ENCODE measurements at regions not wholly inside any gene's neighbourhood (a gene's known extent, or its start where the extent isn't known, plus 50 kb on each side); places are given as distances from the start of the nearest gene placed in this dataset.

DNA sequence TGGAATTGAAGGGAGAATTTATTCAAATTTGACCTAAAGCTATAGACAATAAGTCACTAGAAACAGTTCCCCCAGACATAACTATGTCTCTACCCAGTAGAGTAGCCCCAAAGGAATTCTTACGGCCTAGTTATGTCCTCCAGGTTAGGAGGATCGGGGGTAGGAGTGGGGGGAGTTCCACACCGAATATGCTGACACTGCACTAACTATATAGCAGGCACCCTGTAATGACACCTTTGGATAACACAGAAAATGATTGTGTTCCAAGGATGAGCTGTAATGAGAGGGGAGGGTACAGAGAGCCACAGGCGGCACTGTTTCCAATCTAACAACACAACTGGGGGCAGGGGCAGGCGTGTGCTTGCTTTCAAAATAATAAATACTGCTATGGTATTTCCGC, 376.2 kb upstream of the RORA start:
- DNase-seq (ENCODE audit: insufficient read length, low spot score) = no peak
- no peak for FAIRE-seq
- TF ChIP-seq, protein P1, sequence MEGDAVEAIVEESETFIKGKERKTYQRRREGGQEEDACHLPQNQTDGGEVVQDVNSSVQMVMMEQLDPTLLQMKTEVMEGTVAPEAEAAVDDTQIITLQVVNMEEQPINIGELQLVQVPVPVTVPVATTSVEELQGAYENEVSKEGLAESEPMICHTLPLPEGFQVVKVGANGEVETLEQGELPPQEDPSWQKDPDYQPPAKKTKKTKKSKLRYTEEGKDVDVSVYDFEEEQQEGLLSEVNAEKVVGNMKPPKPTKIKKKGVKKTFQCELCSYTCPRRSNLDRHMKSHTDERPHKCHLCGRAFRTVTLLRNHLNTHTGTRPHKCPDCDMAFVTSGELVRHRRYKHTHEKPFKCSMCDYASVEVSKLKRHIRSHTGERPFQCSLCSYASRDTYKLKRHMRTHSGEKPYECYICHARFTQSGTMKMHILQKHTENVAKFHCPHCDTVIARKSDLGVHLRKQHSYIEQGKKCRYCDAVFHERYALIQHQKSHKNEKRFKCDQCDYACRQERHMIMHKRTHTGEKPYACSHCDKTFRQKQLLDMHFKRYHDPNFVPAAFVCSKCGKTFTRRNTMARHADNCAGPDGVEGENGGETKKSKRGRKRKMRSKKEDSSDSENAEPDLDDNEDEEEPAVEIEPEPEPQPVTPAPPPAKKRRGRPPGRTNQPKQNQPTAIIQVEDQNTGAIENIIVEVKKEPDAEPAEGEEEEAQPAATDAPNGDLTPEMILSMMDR (IDR thresholded peaks at IDR 0.05; ENCODE audit: insufficient read depth, missing control alignments) = no peak

DNA sequence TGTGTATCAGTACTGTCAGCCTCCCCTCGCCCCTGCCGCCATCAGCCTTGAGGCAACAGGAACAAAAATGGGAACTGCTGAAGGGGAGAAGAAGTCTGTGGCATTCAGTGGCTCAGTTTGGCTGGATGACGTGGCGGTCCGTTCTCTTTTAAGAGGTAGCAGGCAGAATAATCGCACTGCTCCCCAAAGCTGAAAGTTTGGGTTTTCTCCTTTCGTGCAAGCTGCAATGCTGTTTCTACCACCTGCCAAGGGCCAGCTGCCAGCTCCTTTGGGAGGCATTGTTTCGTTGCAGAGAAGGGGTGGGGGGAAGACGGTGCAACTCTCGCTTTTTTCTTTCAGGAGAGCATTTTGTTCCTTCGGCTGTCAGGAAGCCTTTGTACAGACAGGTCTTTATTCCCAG, 369.6 kb upstream of the RORA start:
- TF ChIP-seq, protein P1 (IDR thresholded peaks at IDR 0.05; ENCODE audit: insufficient read depth, missing control alignments) = no peak
- no peak for DNase-seq (ENCODE audit: insufficient read length, low spot score)
- FAIRE-seq = no peak

DNA sequence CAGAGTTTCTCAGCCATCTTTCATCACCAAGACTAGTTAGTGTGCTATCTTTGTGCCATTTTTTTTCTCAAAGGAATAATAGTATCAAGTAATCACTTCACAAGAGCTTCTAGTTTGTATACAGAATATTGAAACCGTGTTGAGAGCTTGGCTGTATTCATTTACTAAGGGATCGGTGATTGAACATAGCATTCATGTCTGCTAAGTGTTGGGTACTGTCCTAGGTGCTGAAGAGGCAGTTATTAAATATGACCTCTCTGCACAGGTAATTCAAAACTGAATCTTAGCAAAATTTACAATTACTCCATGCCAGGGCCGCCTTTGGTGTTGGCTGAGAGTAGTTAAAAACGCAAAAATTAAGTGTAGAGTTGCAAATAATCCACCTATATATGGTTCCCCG, 355.3 kb upstream of the RORA start:
- FAIRE-seq (no peak), DNase-seq (ENCODE audit: insufficient read length, low spot score) (no peak)
- TF ChIP-seq, protein P1 (IDR thresholded peaks at IDR 0.05; ENCODE audit: insufficient read depth, missing control alignments) = no peak

DNA sequence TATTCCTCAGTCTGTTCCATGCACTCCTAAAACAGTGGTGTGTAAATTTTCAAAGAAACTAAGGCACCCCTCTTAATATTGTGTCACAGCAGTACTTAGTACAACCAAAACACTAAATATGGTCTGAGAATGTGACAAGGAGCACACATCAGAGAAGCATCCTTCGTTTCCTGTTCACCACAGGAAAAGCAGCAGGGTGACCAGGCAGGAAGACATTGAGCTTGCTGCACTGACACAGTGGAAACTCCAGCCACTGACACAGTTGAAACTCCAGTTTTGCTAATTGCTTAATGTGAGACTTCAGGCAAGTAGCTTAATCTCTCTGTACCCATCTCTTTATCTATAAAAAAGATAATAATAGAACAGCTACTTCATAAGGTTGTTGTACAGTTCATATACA, 353.0 kb upstream of the RORA start:
- FAIRE-seq (no peak), DNase-seq (ENCODE audit: insufficient read length, low spot score) (no peak)
- TF ChIP-seq, protein P1 (IDR thresholded peaks at IDR 0.05; ENCODE audit: insufficient read depth, missing control alignments) = no peak

DNA sequence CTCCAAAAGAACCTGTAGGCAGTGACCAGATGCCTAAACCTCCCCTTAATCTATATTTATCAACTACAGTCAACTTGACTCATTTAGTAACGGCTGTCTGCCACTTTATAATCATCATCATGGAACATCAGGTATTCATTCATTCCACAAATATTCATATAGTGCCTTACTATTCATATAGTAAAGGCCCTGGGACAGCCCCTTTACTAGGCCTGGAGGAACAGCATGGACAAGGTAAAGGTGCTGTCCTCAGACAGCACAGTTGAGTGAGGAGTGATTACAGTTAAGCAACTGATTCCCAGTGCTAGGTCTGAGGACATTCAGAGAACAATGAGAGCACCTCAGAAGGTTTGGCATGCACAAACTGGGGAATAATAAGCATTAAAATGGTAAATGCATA, 346.5 kb upstream of the RORA start:
- DNase-seq (ENCODE audit: insufficient read length, low spot score) (no peak), FAIRE-seq (no peak)
- TF ChIP-seq, protein P1 (IDR thresholded peaks at IDR 0.05; ENCODE audit: insufficient read depth, missing control alignments) = no peak

DNA sequence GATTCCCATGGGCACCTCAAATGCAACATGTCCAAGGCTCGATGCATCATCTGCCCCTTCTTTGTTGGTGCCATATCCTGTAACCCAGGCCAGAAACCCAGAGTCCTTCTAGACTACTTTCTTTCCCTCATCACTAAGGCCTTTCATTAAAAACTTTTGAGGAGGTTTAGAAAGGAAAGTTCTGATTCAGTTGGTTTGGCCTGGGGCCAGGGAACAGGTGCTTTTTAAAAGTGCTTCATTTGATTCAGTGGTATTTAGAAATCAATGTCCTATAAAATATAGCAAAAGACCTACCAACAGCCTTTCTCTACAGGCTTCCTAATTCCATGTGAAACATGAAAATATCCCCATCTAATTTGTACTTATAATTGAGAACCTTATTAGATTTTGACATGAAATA, 341.9 kb upstream of the RORA start:
- FAIRE-seq (no peak), DNase-seq (ENCODE audit: insufficient read length, low spot score) (no peak)
- TF ChIP-seq, protein P1 (IDR thresholded peaks at IDR 0.05; ENCODE audit: insufficient read depth, missing control alignments) = no peak

DNA sequence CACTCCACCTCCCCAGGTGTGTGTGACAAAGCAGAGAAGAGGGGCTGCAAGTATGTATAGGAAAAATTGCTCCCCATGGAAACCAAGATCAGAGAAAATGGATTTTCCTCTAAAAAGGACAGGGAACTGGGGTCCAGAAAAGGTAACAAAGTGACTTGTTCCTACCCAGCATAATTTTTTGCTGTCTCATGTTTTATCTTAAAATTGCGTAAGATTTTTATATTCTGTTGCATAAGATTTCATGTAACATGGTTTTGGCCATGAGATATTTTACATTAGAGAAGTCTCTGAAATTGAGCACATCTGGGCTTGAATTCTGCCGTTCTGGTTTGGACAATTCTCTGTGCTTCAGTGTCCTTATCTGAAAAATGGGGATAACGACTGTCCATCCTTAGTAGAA, 335.7 kb upstream of the RORA start:
- DNase-seq (ENCODE audit: insufficient read length, low spot score) (no peak), FAIRE-seq (no peak)

More for the DNA sequence above, 335.7 kb upstream of the RORA start:
- TF ChIP-seq, protein P1 (IDR thresholded peaks at IDR 0.05; ENCODE audit: insufficient read depth, missing control alignments) = no peak
